ENCODE measurements at regions not wholly inside any gene's neighbourhood (a gene's known extent, or its start where the extent isn't known, plus 50 kb on each side); places are given as distances from the start of the nearest gene placed in this dataset.

DNA sequence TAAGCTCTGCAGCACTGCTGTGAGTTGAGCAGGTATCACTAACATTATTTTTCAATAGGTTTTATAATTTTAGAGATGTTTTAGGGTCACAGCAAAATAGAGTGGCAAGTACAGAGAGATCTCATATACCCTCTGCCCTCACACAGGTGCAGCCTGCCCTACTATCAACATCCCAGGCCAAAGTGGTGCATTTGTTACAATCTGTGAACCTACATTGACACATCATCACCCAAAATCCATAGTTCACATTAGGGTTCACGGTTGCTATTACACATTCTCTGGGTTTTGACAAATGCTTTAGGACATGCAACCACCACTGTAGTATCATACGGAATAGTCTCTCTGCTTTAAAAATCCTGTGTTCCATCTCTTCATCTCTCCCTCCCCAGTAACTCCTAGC is 173.1 kb downstream of the DHX15 start:
- H3K36me3 ChIP-seq (ENCODE audit: low read depth): no peaks in the 10 kb centered on the region
- H3K9me3 ChIP-seq: no peaks in the 10 kb centered on the region
- no peak overlapping the region for H3K4me3 ChIP-seq
- intact Hi-C loops (cut with DNase I, micrococcal nuclease): no loop called here
- DNase-seq (no peak), ATAC-seq (no peak)
- TF ChIP-seq, protein P1, sequence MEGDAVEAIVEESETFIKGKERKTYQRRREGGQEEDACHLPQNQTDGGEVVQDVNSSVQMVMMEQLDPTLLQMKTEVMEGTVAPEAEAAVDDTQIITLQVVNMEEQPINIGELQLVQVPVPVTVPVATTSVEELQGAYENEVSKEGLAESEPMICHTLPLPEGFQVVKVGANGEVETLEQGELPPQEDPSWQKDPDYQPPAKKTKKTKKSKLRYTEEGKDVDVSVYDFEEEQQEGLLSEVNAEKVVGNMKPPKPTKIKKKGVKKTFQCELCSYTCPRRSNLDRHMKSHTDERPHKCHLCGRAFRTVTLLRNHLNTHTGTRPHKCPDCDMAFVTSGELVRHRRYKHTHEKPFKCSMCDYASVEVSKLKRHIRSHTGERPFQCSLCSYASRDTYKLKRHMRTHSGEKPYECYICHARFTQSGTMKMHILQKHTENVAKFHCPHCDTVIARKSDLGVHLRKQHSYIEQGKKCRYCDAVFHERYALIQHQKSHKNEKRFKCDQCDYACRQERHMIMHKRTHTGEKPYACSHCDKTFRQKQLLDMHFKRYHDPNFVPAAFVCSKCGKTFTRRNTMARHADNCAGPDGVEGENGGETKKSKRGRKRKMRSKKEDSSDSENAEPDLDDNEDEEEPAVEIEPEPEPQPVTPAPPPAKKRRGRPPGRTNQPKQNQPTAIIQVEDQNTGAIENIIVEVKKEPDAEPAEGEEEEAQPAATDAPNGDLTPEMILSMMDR (IDR thresholded peaks at IDR 0.05): no peak
- H3K4me1 ChIP-seq (ENCODE audit: low read depth): no peaks in the 10 kb centered on the region

DNA sequence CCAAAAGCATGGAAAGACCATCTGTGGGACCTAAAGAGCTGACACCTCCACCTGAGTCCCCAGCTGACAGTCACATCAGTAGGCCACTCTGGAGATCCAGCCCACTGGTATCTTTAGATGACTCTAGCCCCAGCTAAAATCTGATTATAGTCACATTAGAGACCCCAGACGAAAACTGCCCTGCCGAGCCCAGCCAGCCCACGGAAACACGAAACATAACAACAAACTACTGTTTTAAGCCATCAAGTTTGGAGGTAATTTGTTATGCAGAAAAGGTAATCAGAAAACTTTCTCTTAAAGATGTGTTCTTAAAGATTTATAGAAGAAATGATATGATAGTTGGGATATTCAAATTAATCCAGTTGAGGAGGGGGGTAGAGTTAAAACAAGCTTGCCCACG is 175.7 kb downstream of the DHX15 start:
- intact Hi-C loops (cut with DNase I, micrococcal nuclease): no loop called here
- no peaks in the 10 kb centered on the region for H3K9me3 ChIP-seq
- TF ChIP-seq, protein P1 (IDR thresholded peaks at IDR 0.05): no peak
- no peaks in the 10 kb centered on the region for H3K4me1 ChIP-seq (ENCODE audit: low read depth)
- ATAC-seq: no peak
- no peak overlapping the region for H3K4me3 ChIP-seq
- no peak for DNase-seq
- no peaks in the 10 kb centered on the region for H3K36me3 ChIP-seq (ENCODE audit: low read depth)

DNA sequence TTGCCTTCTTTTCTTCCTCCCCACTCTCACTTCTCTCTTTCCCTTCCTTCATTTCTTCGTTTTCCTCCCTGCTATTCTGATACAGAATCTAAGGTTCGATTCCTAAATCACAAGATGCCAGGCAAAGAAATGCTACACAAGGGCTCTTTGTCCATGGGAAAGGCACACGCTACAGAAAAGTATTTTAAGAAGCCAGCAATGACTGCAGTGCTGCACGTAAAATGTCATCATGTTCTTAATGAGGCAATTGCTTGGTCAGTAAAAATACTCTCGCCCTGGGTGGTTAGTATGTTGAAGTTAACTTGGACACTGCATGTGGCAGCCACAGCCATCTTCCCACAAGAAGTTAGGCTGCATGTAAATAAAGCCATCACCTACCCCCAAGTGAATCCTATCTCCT is 178.4 kb downstream of the DHX15 start:
- Histone ChIP-seq H3K9me3 (no peaks in the 10 kb centered on the region), H3K36me3 (ENCODE audit: low read depth) (no peaks in the 10 kb centered on the region), H3K4me3 (no peak overlapping the region), H3K4me1 (ENCODE audit: low read depth) (no peaks in the 10 kb centered on the region)
- TF ChIP-seq, protein P1 (IDR thresholded peaks at IDR 0.05): no peak
- ATAC-seq: no peak
- DNase-seq: no peak
- intact Hi-C loops (cut with DNase I, micrococcal nuclease): no loop called here

DNA sequence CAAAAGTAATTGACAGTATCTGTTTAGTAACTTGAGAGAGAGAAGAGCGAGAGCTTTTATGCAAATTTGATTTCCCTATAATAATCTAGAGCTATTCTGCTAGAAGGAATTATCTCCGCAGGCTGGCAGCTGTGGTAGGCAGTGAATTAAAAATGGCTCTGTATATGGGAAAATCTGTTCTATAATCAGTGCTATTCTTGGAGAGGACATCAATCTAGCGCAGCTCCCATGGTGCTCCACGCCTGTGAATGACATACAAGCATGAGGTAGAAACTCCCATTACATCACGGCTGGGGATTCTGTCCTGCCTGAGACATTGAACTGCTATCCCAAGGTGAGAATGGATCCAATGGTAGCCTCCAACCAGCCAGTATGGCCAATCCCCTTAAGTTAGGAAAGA is 179.0 kb downstream of the DHX15 start:
- H3K4me3 ChIP-seq: no peak overlapping the region
- no peak for DNase-seq
- TF ChIP-seq, protein P1 (IDR thresholded peaks at IDR 0.05): no peak
- H3K9me3 ChIP-seq: no peaks in the 10 kb centered on the region
- H3K4me1 ChIP-seq (ENCODE audit: low read depth): no peaks in the 10 kb centered on the region
- no peak for ATAC-seq
- no peaks in the 10 kb centered on the region for H3K36me3 ChIP-seq (ENCODE audit: low read depth)
- intact Hi-C loops (cut with DNase I, micrococcal nuclease): no loop called here

DNA sequence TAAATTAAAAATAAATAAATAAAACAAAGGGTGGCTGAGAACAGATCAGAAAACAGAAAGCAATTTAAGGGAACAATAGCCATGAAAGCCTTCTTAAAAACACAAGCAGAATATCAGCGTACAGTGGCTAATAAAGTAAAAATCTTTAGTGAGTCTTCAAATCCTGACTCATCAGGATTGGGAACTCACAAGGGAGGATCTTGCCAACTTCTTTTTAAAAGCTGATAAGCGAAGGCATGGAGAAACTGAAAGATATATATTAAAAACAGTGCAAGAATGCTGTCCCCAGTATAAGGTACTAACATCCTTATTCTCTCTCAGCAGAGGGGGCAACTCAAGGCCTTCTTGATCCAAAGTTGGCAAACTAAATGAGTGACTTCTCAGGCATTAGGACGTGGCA is 180.1 kb downstream of the DHX15 start:
- TF ChIP-seq, protein P1 (IDR thresholded peaks at IDR 0.05): no peak
- no peaks in the 10 kb centered on the region for H3K36me3 ChIP-seq (ENCODE audit: low read depth)
- no peak for ATAC-seq
- H3K9me3 ChIP-seq: no peaks in the 10 kb centered on the region
- no peak for DNase-seq
- H3K4me3 ChIP-seq: no peak overlapping the region
- no peaks in the 10 kb centered on the region for H3K4me1 ChIP-seq (ENCODE audit: low read depth)
- intact Hi-C loops (cut with DNase I, micrococcal nuclease): no loop called here

DNA sequence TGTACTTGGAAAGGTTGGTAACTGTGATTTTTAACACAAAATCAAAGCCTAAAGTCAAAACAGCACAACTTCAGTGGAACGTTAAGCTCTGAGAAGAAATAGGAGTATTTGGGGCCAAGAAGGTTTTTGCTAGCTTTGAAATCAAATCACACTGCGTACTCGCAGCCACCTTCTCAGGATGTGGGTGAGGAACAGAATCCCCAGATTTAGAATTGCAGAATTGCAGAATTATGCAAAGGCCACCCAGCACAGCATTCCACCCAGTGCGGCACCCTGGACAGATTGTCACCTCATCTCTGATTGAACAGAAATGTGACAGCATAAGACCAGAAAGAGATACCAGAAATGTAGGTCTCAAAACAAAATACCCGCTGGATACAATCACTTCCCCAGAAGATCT is 181.1 kb downstream of the DHX15 start:
- intact Hi-C loops (cut with DNase I, micrococcal nuclease): no loop called here
- Histone ChIP-seq H3K9me3 (no peaks in the 10 kb centered on the region), H3K4me3 (no peak overlapping the region), H3K4me1 (ENCODE audit: low read depth) (no peaks in the 10 kb centered on the region), H3K36me3 (ENCODE audit: low read depth) (no peaks in the 10 kb centered on the region)
- TF ChIP-seq, protein P1 (IDR thresholded peaks at IDR 0.05): no peak
- DNase-seq (no peak), ATAC-seq (no peak)
